ENCODE measurements at regions not wholly inside any gene's neighbourhood (a gene's known extent, or its start where the extent isn't known, plus 50 kb on each side); places are given as distances from the start of the nearest gene placed in this dataset.
"Not testable (repeated sequence)": the region's sequence is repeated elsewhere in the genome, so short reads cannot be mapped to it uniquely, and the experiment has no call there.

DNA sequence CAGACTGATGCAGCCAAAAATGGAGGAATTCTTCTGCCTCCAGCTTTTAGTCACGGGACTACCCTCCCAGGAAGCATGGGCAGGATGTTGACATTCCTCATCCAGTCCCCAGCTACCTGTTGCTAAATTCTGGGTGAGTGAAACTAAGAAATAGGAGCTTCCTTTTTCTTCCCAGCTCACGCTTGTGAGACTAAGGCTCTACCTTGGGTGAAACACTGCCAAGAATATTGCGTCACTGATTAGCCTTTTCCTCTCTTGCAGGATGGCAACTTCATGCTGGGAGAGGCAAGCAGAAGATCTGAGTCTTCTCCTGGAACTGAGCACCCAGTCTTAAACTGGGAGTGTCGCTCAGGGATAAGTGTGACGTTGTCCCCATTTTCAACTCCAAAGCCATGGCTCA is 59.7 kb downstream of the RNU2-63P start:
- CTCF ChIA-PET; H3K36me3 Mint-ChIP-seq; H3K4me1 Mint-ChIP-seq; H3K27ac ChIP-seq (ENCODE audit: low read depth, low read length); POLR2A ChIA-PET; H3K4me3 Mint-ChIP-seq; H3K9me3 Mint-ChIP-seq; H3K27me3 Mint-ChIP-seq; H3K9me3 ChIP-seq (ENCODE audit: low read length); H3K4me3 ChIP-seq (ENCODE audit: low read length); DNase-seq; H3K27me3 ChIP-seq (ENCODE audit: insufficient read depth, low read length, poor library complexity, severe bottlenecking); H3K27ac Mint-ChIP-seq; H3K4me1 ChIP-seq (ENCODE audit: insufficient read depth, low read length); H3K36me3 ChIP-seq (ENCODE audit: insufficient read depth, low read length): not testable (repeated sequence)

GRCh38 chr2:87949008-87949407 is 67.3 kb downstream of the RNU2-63P start:
- H3K4me3 Mint-ChIP-seq; H3K27me3 ChIP-seq (ENCODE audit: insufficient read depth, low read length, poor library complexity, severe bottlenecking); DNase-seq; CTCF ChIA-PET; H3K27ac ChIP-seq (ENCODE audit: low read depth, low read length); H3K4me3 ChIP-seq (ENCODE audit: low read length); POLR2A ChIA-PET; H3K4me1 ChIP-seq (ENCODE audit: insufficient read depth, low read length); H3K4me1 Mint-ChIP-seq; H3K27ac Mint-ChIP-seq; H3K27me3 Mint-ChIP-seq; H3K9me3 ChIP-seq (ENCODE audit: low read length); H3K36me3 ChIP-seq (ENCODE audit: insufficient read depth, low read length); H3K36me3 Mint-ChIP-seq; H3K9me3 Mint-ChIP-seq: not testable (repeated sequence)

DNA sequence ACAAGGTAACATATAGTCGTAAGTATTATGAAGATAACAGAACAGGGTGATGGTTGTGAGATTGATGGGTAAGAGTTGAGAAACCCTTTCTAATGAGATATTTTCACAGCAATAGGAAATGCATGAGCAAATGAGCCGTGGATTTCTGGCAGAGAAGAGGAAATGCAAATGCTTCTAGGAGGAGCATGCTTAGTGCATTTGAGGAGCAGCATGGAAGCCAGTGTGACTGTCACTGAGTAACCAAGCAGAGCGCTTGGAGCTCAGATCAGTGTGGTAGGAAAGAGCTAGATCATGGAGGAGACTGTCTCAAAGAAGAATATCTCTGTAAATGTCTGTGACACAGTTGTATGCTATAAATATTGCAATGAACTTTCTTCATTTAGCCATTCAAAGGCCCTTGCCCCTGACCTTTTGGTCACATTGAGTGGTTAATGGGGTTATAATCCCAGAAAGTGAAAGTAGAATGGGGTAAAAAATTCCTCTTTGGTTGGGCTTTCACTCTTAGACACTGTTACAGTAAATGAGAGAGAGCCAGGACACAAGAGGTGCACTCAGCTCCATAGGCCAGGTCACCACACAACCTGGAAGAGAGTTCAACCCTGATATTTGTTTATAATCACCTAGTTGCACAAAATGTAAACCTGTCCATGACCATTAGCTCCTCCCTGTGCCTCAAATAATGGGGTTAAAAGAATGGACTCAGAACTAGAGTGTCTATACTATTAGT is 69.5 kb downstream of the RNU2-63P start:
- DNase-seq; H3K4me3 ChIP-seq (ENCODE audit: low read length); CTCF ChIA-PET: not testable (repeated sequence)

DNA sequence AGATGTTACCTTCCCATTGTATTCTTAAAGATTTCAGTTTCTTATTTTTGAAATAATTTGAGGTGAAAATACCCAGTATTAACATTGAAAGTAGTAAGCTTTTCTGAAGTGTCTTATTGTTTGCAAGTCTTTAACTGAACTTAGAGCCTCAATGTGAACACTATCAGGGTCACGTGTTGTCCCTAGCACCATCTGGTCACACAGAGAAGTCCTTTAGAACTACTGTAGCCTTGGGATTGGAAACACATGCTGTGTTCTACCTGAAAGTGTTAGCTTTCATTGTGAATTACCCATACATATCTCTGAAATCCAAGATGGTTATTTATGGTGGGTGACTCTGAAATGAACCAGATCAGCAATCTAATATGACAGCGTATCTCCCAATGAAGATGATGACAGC is 77.0 kb downstream of the RNU2-63P start:
- CTCF ChIA-PET; H3K4me3 ChIP-seq (ENCODE audit: low read length); POLR2A ChIA-PET; H3K9me3 ChIP-seq (ENCODE audit: low read length); H3K27ac Mint-ChIP-seq; H3K4me1 ChIP-seq (ENCODE audit: insufficient read depth, low read length); H3K9me3 Mint-ChIP-seq; H3K4me1 Mint-ChIP-seq; H3K27me3 Mint-ChIP-seq; H3K4me3 Mint-ChIP-seq; H3K27me3 ChIP-seq (ENCODE audit: insufficient read depth, low read length, poor library complexity, severe bottlenecking); H3K27ac ChIP-seq (ENCODE audit: low read depth, low read length); H3K36me3 ChIP-seq (ENCODE audit: insufficient read depth, low read length); H3K36me3 Mint-ChIP-seq; DNase-seq: not testable (repeated sequence)

More for the DNA sequence above, 69.5 kb downstream of the RNU2-63P start:
- H3K27ac ChIP-seq (ENCODE audit: low read depth, low read length); H3K36me3 Mint-ChIP-seq; POLR2A ChIA-PET; H3K4me3 Mint-ChIP-seq; H3K36me3 ChIP-seq (ENCODE audit: insufficient read depth, low read length); H3K27me3 Mint-ChIP-seq; H3K27me3 ChIP-seq (ENCODE audit: insufficient read depth, low read length, poor library complexity, severe bottlenecking); H3K4me1 ChIP-seq (ENCODE audit: insufficient read depth, low read length); H3K27ac Mint-ChIP-seq; H3K9me3 ChIP-seq (ENCODE audit: low read length); H3K9me3 Mint-ChIP-seq; H3K4me1 Mint-ChIP-seq: not testable (repeated sequence)

DNA sequence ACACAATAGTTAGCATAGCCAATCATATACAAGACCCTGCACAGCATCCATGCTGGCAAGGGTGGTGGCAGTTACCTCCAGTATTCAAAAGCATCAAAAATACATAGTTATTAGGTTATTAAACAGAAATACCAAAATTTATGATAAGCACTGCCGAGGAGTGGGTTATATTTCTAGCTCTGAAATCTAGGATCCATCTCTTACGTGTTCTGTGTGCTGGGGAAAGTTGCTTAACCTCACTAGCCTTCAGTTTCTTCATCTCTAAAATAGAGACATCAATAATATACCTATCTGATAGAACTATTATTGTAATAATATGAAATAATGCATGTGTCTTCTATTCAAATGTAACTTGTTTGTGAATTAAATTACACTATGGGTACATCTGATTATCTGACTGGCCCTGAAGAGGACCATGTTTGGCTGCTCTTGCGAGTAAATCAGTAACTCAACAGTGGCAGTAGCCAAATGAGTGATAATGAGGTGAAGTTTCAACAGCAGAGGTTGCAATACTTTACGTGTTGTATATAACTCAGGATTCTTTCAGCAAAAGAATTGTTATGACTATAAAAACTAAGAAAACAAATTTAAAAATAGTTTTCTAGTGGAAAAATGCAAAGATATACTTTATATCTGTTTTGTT is 93.5 kb upstream of the RGPD2 start:
- H3K36me3 Mint-ChIP-seq; H3K27ac ChIP-seq (ENCODE audit: low read depth, low read length); H3K4me1 Mint-ChIP-seq; H3K4me3 ChIP-seq (ENCODE audit: low read length); H3K36me3 ChIP-seq (ENCODE audit: insufficient read depth, low read length); H3K9me3 ChIP-seq (ENCODE audit: low read length); POLR2A ChIA-PET; H3K9me3 Mint-ChIP-seq; CTCF ChIA-PET; H3K27ac Mint-ChIP-seq; DNase-seq; H3K27me3 Mint-ChIP-seq; H3K27me3 ChIP-seq (ENCODE audit: insufficient read depth, low read length, poor library complexity, severe bottlenecking); H3K4me3 Mint-ChIP-seq; H3K4me1 ChIP-seq (ENCODE audit: insufficient read depth, low read length): not testable (repeated sequence)

GRCh38 chr2:87917194-87917593 is 91.6 kb upstream of the RGPD2 start:
- POLR2A ChIA-PET; H3K36me3 Mint-ChIP-seq; H3K4me1 ChIP-seq (ENCODE audit: insufficient read depth, low read length); H3K27me3 ChIP-seq (ENCODE audit: insufficient read depth, low read length, poor library complexity, severe bottlenecking); H3K4me1 Mint-ChIP-seq; H3K9me3 ChIP-seq (ENCODE audit: low read length); H3K36me3 ChIP-seq (ENCODE audit: insufficient read depth, low read length); DNase-seq; H3K9me3 Mint-ChIP-seq; CTCF ChIA-PET; H3K27ac Mint-ChIP-seq; H3K4me3 ChIP-seq (ENCODE audit: low read length); H3K27ac ChIP-seq (ENCODE audit: low read depth, low read length); H3K27me3 Mint-ChIP-seq; H3K4me3 Mint-ChIP-seq: not testable (repeated sequence)

- DNase-seq; H3K27ac Mint-ChIP-seq; CTCF ChIA-PET; POLR2A ChIA-PET; H3K27ac ChIP-seq (ENCODE audit: low read depth, low read length); H3K9me3 ChIP-seq (ENCODE audit: low read length); H3K9me3 Mint-ChIP-seq; H3K4me1 ChIP-seq (ENCODE audit: insufficient read depth, low read length); H3K27me3 Mint-ChIP-seq; H3K36me3 ChIP-seq (ENCODE audit: insufficient read depth, low read length); H3K4me3 ChIP-seq (ENCODE audit: low read length); H3K27me3 ChIP-seq (ENCODE audit: insufficient read depth, low read length, poor library complexity, severe bottlenecking); H3K4me1 Mint-ChIP-seq; H3K36me3 Mint-ChIP-seq: not testable (repeated sequence)
- peak overlapping the region in 1 of 7 donors; percentile 28 for H3K4me3 Mint-ChIP-seq
Measured at GRCh38 chr2:87910848-87911247, 85.3 kb upstream of the RGPD2 start.

DNA sequence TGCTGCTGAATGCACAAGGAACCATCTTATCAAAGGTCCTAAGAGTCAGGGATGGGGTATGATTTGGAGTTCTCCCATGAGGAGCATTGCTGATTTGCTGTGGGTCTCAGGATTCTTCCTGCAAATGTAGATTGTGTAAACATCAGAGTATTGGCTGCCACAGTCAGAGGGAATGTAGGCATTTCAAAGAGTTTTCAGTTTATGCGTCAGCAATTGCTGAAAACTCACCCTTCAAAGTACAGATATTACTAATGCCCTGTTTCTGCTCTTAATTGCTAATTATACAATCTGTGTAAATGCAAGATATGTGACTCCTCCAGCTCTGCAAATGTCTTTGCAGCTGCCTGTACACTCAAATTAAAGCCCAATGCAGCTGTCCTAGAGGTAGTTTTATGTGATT is 83.4 kb upstream of the RGPD2 start:
- CTCF ChIA-PET; H3K4me3 ChIP-seq (ENCODE audit: low read length); POLR2A ChIA-PET: not testable (repeated sequence)

GRCh38 chr2:87907556-87908099 is 82.0 kb upstream of the RGPD2 start:
- H3K27me3 Mint-ChIP-seq; H3K36me3 ChIP-seq (ENCODE audit: insufficient read depth, low read length); POLR2A ChIA-PET; H3K36me3 Mint-ChIP-seq; H3K9me3 Mint-ChIP-seq; H3K4me3 Mint-ChIP-seq; CTCF ChIA-PET; H3K27ac ChIP-seq (ENCODE audit: low read depth, low read length); H3K27ac Mint-ChIP-seq; DNase-seq; H3K27me3 ChIP-seq (ENCODE audit: insufficient read depth, low read length, poor library complexity, severe bottlenecking); H3K9me3 ChIP-seq (ENCODE audit: low read length); H3K4me1 ChIP-seq (ENCODE audit: insufficient read depth, low read length); H3K4me1 Mint-ChIP-seq; H3K4me3 ChIP-seq (ENCODE audit: low read length): not testable (repeated sequence)

More for the DNA sequence above, 83.4 kb upstream of the RGPD2 start:
- H3K9me3 Mint-ChIP-seq; H3K27me3 ChIP-seq (ENCODE audit: insufficient read depth, low read length, poor library complexity, severe bottlenecking); H3K36me3 Mint-ChIP-seq; H3K4me3 Mint-ChIP-seq; H3K27ac ChIP-seq (ENCODE audit: low read depth, low read length); H3K4me1 ChIP-seq (ENCODE audit: insufficient read depth, low read length); H3K4me1 Mint-ChIP-seq; H3K27ac Mint-ChIP-seq; H3K9me3 ChIP-seq (ENCODE audit: low read length); H3K36me3 ChIP-seq (ENCODE audit: insufficient read depth, low read length); DNase-seq; H3K27me3 Mint-ChIP-seq: not testable (repeated sequence)

Measured in CD8-positive, alpha-beta memory T cell (primary cell).